ENCODE measurements at regions not wholly inside any gene's neighbourhood (a gene's known extent, or its start where the extent isn't known, plus 50 kb on each side); places are given as distances from the start of the nearest gene placed in this dataset.

DNA sequence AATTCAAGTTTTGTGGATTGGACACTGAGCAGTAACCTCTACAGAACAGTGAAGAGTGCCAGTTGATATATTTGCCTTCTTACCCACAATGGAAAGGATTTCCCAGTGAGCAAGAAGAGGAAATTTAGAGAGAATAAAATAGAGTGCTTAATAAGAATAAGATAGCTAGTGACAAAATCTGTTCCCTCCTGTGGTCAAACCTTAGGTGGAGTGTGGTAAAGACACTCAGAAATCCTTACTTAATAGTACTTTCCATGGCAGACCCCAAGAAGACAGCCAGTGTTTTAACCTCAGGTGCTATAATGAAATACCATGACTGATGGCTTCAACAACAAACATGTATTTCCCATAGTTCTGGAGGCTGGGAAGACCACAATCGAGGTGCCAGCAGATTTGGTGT, 108.4 kb upstream of the TNFAIP3 start:
- Histone ChIP-seq H3K9me3 (no peaks in the 10 kb centered on the region), H3K4me3 (no peak overlapping the region), H3K4me1 (no peaks in the 10 kb centered on the region), H3K36me3 (no peaks in the 10 kb centered on the region), H3K27me3 (no peaks in the 10 kb centered on the region), H3K27ac (no peak overlapping the region)
- intact Hi-C loops (cut with DNase I) = no loop called here
- no peak for TF ChIP-seq POLR2A (IDR thresholded peaks at IDR 0.05)
- TF ChIP-seq, protein P1, sequence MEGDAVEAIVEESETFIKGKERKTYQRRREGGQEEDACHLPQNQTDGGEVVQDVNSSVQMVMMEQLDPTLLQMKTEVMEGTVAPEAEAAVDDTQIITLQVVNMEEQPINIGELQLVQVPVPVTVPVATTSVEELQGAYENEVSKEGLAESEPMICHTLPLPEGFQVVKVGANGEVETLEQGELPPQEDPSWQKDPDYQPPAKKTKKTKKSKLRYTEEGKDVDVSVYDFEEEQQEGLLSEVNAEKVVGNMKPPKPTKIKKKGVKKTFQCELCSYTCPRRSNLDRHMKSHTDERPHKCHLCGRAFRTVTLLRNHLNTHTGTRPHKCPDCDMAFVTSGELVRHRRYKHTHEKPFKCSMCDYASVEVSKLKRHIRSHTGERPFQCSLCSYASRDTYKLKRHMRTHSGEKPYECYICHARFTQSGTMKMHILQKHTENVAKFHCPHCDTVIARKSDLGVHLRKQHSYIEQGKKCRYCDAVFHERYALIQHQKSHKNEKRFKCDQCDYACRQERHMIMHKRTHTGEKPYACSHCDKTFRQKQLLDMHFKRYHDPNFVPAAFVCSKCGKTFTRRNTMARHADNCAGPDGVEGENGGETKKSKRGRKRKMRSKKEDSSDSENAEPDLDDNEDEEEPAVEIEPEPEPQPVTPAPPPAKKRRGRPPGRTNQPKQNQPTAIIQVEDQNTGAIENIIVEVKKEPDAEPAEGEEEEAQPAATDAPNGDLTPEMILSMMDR (IDR thresholded peaks at IDR 0.05) = no peak
- WGBS (ENCODE audit: insufficient coverage, low coverage, low lambda C conversion rate, missing lambda C conversion rate) = 60% methylated on average over 1 of the region's 1 CpG
- no peak for ATAC-seq
- no peak for DNase-seq

DNA sequence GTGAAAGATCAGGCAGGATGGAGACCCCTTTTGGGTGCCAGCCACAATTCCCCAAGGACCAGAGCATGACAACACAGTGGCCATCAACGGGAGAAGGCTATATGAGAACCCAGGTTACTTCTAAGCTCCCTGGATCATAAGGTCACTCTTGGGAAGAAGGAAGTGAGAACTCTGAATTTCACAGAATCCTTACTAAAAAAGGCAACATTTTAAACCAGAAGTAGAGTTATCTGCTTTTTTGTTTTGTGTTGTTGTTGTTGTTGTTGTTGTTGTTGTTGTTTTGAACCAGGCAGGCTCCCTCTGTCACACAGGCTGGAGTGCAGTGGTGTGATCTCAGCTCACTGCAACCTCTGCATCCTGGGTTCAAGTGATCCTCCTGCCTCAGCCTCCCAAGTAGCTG, 107.4 kb upstream of the TNFAIP3 start:
- H3K36me3 ChIP-seq = no peaks in the 10 kb centered on the region
- H3K27ac ChIP-seq = no peak overlapping the region
- no peaks in the 10 kb centered on the region for H3K4me1 ChIP-seq
- H3K27me3 ChIP-seq = no peaks in the 10 kb centered on the region
- TF ChIP-seq, protein P1 (IDR thresholded peaks at IDR 0.05) = no peak
- no peak for TF ChIP-seq POLR2A (IDR thresholded peaks at IDR 0.05)
- no peak overlapping the region for H3K4me3 ChIP-seq
- WGBS (ENCODE audit: insufficient coverage, low coverage, low lambda C conversion rate, missing lambda C conversion rate) = 75% methylated on average over 1 of the region's 1 CpG
- H3K9me3 ChIP-seq = no peaks in the 10 kb centered on the region
- ATAC-seq (no peak), DNase-seq (no peak)
- intact Hi-C loops (cut with DNase I) = no loop called here

DNA sequence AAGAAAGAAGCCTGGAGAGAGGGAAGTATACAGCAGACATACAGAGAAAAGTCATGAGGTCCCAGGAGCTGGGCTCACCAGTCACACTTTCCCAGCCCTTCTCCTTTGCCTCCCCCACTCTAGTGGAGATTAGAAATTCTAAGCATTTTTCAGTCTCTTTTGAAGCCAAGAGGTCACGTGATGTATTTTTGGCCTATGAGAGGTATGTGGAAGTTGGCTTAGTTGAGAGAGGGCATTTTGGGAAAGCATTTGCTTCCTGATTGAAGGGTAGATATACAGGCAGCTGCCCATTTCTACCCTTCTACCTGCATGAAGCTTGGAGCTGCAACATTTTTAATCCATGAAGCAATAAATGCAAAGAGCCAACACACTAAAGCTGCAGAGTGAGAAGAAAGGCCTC, 106.0 kb upstream of the TNFAIP3 start:
- 75% methylated on average over 1 of the region's 1 CpG for WGBS (ENCODE audit: insufficient coverage, low coverage, low lambda C conversion rate, missing lambda C conversion rate)
- ATAC-seq = peak in 2 of 4 donors; percentile 18 to 26
- Histone ChIP-seq H3K4me1 (no peaks in the 10 kb centered on the region), H3K4me3 (no peak overlapping the region), H3K36me3 (no peaks in the 10 kb centered on the region), H3K9me3 (no peaks in the 10 kb centered on the region), H3K27ac (no peak overlapping the region), H3K27me3 (no peaks in the 10 kb centered on the region)
- DNase-seq = no peak
- intact Hi-C loops (cut with DNase I) = no loop called here
- TF ChIP-seq, protein P1 (IDR thresholded peaks at IDR 0.05) = no peak
- no peak for TF ChIP-seq POLR2A (IDR thresholded peaks at IDR 0.05)

DNA sequence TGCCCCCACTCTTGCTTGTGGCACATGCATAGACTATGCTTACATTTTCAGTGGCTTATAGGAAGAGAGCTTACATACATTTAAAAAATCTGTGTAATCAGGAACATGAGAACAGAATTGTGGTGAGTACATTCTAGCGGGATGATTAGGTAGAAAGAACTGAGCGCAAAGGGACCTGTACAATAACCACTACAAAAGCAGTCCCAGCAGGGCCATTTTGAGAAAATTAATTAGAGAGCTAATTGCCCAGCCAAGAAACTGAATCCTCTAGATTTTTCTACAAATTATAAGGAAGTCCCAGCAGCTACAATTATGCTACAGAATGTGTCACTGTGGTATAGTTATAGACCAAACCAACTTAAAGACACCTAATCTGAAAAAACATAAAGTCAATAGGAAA, 105.6 kb upstream of the TNFAIP3 start:
- intact Hi-C loops (cut with DNase I) = no loop called here
- Histone ChIP-seq H3K9me3 (no peaks in the 10 kb centered on the region), H3K27me3 (no peaks in the 10 kb centered on the region), H3K27ac (no peak overlapping the region), H3K4me1 (no peaks in the 10 kb centered on the region), H3K4me3 (no peak overlapping the region), H3K36me3 (no peaks in the 10 kb centered on the region)
- TF ChIP-seq, protein P1 (IDR thresholded peaks at IDR 0.05) = no peak
- no peak for TF ChIP-seq POLR2A (IDR thresholded peaks at IDR 0.05)
- WGBS (ENCODE audit: insufficient coverage, low coverage, low lambda C conversion rate, missing lambda C conversion rate) = 63% methylated on average over 2 of the region's 2 CpGs
- no peak for DNase-seq
- no peak for ATAC-seq

All from right lobe of liver (tissue), 6 donors.